GM23248 (cell line): ENCODE measurements at regions not wholly inside any gene's neighbourhood (a gene's known extent, or its start where the extent isn't known, plus 50 kb on each side); places are given as distances from the start of the nearest gene placed in this dataset.

Source experiments
- DNase-seq: peaks from one replicate; pipeline ENCODE4 v3.0.0-alpha.2; 2015
- H2AFZ ChIP-seq: fragments of 200-600 bp; sonication (generic); 2 replicates; pipeline ENCODE4 v1.6.1; 2016; ENCODE audit warnings: antibody characterized with exemption
- H3F3A ChIP-seq: fragments of 200-600 bp; sonication (generic); 2 replicates; pipeline ENCODE4 v1.6.1; 2016; ENCODE audit warnings: mild to moderate bottlenecking, antibody characterized with exemption, mixed run types; ENCODE audit not compliant: insufficient read depth
- H3K27ac ChIP-seq: fragments of 200-600 bp; sonication (generic); 2 replicates; pipeline ENCODE4 v1.5.1; 2016; ENCODE audit warnings: mild to moderate bottlenecking
- H3K27me3 ChIP-seq: fragments of 200-600 bp; sonication (generic); replicated peaks from 2 replicates; pipeline ENCODE4 v1.6.1; 2016; ENCODE audit warnings: mild to moderate bottlenecking; ENCODE audit not compliant: insufficient read depth
- H3K36me3 ChIP-seq: fragments of 200-600 bp; sonication (generic); 2 replicates; pipeline ENCODE4 v1.6.1; 2016; ENCODE audit warnings: low read depth, mild to moderate bottlenecking
- H3K4me1 ChIP-seq: fragments of 200-600 bp; sonication (generic); 2 replicates; pipeline ENCODE4 v1.6.1; 2016; ENCODE audit warnings: mild to moderate bottlenecking; ENCODE audit not compliant: insufficient read depth
- H3K4me2 ChIP-seq: fragments of 200-600 bp; sonication (generic); one replicate; pipeline ENCODE4 v1.6.1; 2016; ENCODE audit warnings: mild to moderate bottlenecking; ENCODE audit not compliant: unreplicated experiment
- H3K4me3 ChIP-seq: fragments of 200-600 bp; sonication (generic); 2 replicates; pipeline ENCODE4 v1.5.1; 2016; ENCODE audit warnings: mild to moderate bottlenecking
- H3K79me2 ChIP-seq: fragments of 200-600 bp; sonication (generic); 2 replicates; pipeline ENCODE4 v1.6.1; 2016; ENCODE audit warnings: mild to moderate bottlenecking; ENCODE audit not compliant: insufficient read depth
- H3K9ac ChIP-seq: fragments of 200-600 bp; sonication (generic); 2 replicates; pipeline ENCODE4 v1.6.1; 2016; ENCODE audit warnings: mild to moderate bottlenecking
- H3K9me2 ChIP-seq: fragments of 200-600 bp; sonication (generic); 2 replicates; pipeline ENCODE4 v1.6.1; 2016; ENCODE audit warnings: mixed run types, mild to moderate bottlenecking, moderate library complexity; ENCODE audit not compliant: insufficient read depth
- H3K9me3 ChIP-seq: fragments of 200-600 bp; sonication (generic); one replicate; pipeline ENCODE4 v1.6.1; 2017; ENCODE audit warnings: low read depth
- H4K20me1 ChIP-seq: fragments of 200-600 bp; sonication (generic); 2 replicates; pipeline ENCODE4 v1.6.0; 2016; ENCODE audit not compliant: insufficient read depth
- EZH2 ChIP-seq: fragments of 200-600 bp; sonication (generic); IDR thresholded peaks from 2 replicates; pipeline ENCODE4 v1.6.1; 2018; ENCODE audit warnings: antibody characterized with exemption, mild to moderate bottlenecking; ENCODE audit not compliant: insufficient read depth, poor library complexity, severe bottlenecking
- EZH2phosphoT487 ChIP-seq: fragments of 200-600 bp; sonication (generic); IDR thresholded peaks from 2 replicates; pipeline ENCODE4 v1.6.1; 2018; ENCODE audit warnings: antibody characterized with exemption, moderate library complexity, mild to moderate bottlenecking, low read depth; ENCODE audit not compliant: insufficient read depth
- WGBS, 2 experiments: methylation state at CpG; one replicate each; pipeline ENCODE4 v1.1.6; 2015 to 2017; ENCODE audit warnings: low lambda C conversion rate in 2 of 2, low coverage in 1 of 2; ENCODE audit errors: missing lambda C conversion rate in 2 of 2; 5-methylcytosine and 5-hydroxymethylcytosine counted together
- in situ Hi-C: fragments of 300-500 bp; cut with MboI; formaldehyde crosslinking; loops from 2 replicates; pipeline ENCODE4 v1.15.0; 2020

DNA sequence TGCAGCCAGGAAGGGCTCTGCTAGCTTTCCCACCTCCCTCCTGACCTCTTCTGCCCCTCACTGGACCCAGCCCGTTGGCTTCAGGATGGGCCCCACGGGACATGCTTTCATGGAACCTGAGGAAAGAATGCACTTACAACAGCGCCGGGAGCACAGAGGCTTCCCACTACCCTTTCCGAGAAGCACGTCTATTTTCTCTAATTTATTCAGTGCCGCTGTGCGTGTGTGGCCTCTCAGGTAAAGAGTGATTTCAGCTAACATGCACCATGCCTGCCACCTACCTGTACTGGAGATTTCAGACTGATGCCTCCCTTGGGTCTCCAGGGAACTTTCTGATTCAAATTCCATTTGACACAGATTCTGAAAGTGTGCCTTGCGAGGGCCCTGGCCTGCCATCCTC lies 140.1 kb downstream of the CYLD start:
- 57 to 68% methylated on average over 9 of the region's 9 CpGs for WGBS, 2 experiments
- no peaks in the 10 kb centered on the region for H3F3A ChIP-seq
- no peaks in the 10 kb centered on the region for H3K4me1 ChIP-seq
- H3K27ac ChIP-seq = no peak overlapping the region
- TF ChIP-seq EZH2 = no peak
- no peak for TF ChIP-seq EZH2phosphoT487
- no peaks in the 10 kb centered on the region for H3K9me2 ChIP-seq
- H3K9me3 ChIP-seq = no peaks in the 10 kb centered on the region
- no peaks in the 10 kb centered on the region for H4K20me1 ChIP-seq
- H3K4me2 ChIP-seq = no peak overlapping the region
- in situ Hi-C loops = no loop called here
- H3K27me3 ChIP-seq = no peaks in the 10 kb centered on the region
- no peak overlapping the region for H2AFZ ChIP-seq
- H3K4me3 ChIP-seq = no peak overlapping the region
- no peaks in the 10 kb centered on the region for H3K79me2 ChIP-seq
- no peaks in the 10 kb centered on the region for H3K36me3 ChIP-seq
- no peak for DNase-seq
- H3K9ac ChIP-seq = no peak overlapping the region

DNA sequence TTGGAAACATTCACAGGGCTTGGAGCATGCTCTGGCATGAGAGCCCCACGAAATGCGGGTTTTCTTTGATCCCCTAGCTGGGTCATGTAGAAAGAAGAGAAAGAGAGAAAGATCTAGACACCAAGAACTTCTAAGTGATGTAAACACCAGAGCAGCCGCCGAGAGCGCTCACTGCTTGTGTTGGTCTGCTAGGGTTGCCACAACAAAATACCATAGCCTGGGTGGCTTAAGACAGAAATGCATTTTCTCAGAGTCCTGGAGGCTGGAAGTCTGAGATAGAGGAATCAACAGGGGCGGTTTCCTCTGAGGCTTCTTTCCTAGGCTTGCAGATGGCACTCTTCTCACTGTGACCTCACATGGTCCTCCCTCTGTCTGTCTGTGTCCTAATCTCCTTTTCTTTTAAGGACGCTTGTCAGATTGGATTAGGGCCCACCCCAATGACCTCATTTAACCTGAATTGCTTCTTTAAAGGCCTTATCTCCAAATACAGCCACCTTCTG lies 139.5 kb downstream of the CYLD start:
- in situ Hi-C loops = no loop called here
- H3K36me3 ChIP-seq = no peaks in the 10 kb centered on the region
- no peak overlapping the region for H3K4me3 ChIP-seq
- TF ChIP-seq EZH2phosphoT487 = no peak
- no peak for TF ChIP-seq EZH2
- no peak overlapping the region for H3K9ac ChIP-seq
- H3K4me1 ChIP-seq = no peaks in the 10 kb centered on the region
- H3K27me3 ChIP-seq = no peaks in the 10 kb centered on the region
- H3K79me2 ChIP-seq = no peaks in the 10 kb centered on the region
- no peaks in the 10 kb centered on the region for H3K9me2 ChIP-seq
- no peaks in the 10 kb centered on the region for H3F3A ChIP-seq
- DNase-seq = peak; percentile 15
- no peak overlapping the region for H3K27ac ChIP-seq
- no peaks in the 10 kb centered on the region for H4K20me1 ChIP-seq
- no peak overlapping the region for H3K4me2 ChIP-seq
- H3K9me3 ChIP-seq = no peaks in the 10 kb centered on the region
- H2AFZ ChIP-seq = no peak overlapping the region
- 0 to 3% methylated on average over 7 of the region's 7 CpGs for WGBS, 2 experiments

DNA sequence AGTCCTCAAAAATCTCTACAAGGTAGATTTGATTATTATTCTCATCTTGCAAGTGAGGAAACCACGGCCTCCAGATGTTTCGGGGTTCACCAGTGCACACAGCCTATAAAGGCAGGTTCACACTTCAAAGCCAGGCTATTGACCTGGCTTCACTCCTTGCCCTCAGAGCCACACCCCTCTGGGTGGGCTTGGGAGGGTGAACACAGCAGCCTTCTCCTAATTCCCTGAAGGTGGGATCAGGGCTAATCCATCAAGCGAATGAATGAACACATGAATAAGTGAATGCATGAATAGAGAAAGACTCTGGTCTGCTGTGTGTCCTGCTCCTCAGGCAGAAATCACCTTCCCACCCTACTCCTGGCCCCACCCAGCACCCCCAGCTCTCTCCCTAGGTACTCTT lies 139.0 kb downstream of the CYLD start:
- no peak overlapping the region for H3K27ac ChIP-seq
- 59% methylated on average over 3 of the region's 3 CpGs for WGBS, 2 experiments
- H4K20me1 ChIP-seq = no peaks in the 10 kb centered on the region
- H3K9me3 ChIP-seq = no peaks in the 10 kb centered on the region
- H3K36me3 ChIP-seq = no peaks in the 10 kb centered on the region
- no peaks in the 10 kb centered on the region for H3K27me3 ChIP-seq
- H3K9ac ChIP-seq = no peak overlapping the region
- TF ChIP-seq EZH2 (no peak), EZH2phosphoT487 (no peak)
- no peak overlapping the region for H3K4me3 ChIP-seq
- no peak for DNase-seq
- H3K4me1 ChIP-seq = no peaks in the 10 kb centered on the region
- no peaks in the 10 kb centered on the region for H3F3A ChIP-seq
- in situ Hi-C loops = no loop called here
- H3K4me2 ChIP-seq = no peak overlapping the region
- H3K79me2 ChIP-seq = no peaks in the 10 kb centered on the region
- no peak overlapping the region for H2AFZ ChIP-seq
- no peaks in the 10 kb centered on the region for H3K9me2 ChIP-seq

DNA sequence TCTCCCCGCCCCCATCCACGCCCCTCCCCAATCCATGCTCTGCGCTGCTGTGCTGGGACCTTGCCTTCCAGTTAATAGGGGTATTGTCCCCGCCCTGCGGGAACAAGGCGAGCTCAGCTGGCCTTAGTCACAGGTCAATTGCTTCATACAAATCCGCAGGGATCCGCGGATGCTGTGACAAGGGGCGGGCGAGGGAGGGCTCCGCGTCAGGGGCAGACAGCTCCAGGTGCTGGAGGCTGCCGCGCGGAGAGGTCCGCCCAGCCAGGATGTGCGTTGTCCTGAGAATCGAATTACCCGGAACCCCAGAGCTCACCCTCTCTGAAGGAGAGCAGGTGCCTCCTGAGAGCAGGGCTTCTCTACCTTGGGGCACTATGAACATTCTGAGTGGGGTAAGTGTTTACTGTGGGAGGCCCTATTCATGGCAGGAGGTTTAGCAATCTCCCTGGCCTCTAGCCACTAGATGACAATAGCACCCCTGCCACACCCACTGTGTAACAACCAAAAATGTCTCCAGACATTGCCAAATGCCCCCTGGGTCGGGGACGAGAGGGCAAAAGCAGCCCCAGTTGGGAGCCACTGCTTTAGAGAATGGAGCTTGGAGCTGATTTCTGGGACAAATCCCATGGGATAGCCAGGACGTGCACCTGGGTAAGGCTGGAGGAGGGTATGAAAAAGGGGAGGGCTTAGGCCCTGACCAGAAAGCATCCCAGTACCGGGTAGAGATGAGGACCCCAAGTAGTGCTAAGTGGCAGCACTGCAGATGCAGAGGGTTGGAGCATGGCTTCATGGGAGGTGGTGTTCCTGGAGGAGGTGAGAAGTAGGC lies 138.2 kb downstream of the CYLD start:
- Histone ChIP-seq H3K27ac (no peak overlapping the region), H3F3A (no peaks in the 10 kb centered on the region), H3K9ac (no peak overlapping the region), H3K36me3 (no peaks in the 10 kb centered on the region), H2AFZ (no peak overlapping the region), H3K79me2 (no peaks in the 10 kb centered on the region), H4K20me1 (no peaks in the 10 kb centered on the region), H3K4me3 (no peak overlapping the region), H3K9me2 (no peaks in the 10 kb centered on the region), H3K27me3 (0 out of 2 replicates have a peak, but pooled peaks cover 2% of the 10 kb centered on the region), H3K9me3 (no peaks in the 10 kb centered on the region), H3K4me1 (no peaks in the 10 kb centered on the region), H3K4me2 (no peak overlapping the region)
- whole genome bisulfite sequencing, 2 experiments = 13 to 17% methylated on average over 22 to 24 of the region's 24 CpGs
- in situ Hi-C loops = no loop called here
- TF ChIP-seq EZH2phosphoT487 (no peak), EZH2 (no peak)
- peak; percentile 2 for DNase-seq
